ENCODE measurements at regions not wholly inside any gene's neighbourhood (a gene's known extent, or its start where the extent isn't known, plus 50 kb on each side); places are given as distances from the start of the nearest gene placed in this dataset.

DNA sequence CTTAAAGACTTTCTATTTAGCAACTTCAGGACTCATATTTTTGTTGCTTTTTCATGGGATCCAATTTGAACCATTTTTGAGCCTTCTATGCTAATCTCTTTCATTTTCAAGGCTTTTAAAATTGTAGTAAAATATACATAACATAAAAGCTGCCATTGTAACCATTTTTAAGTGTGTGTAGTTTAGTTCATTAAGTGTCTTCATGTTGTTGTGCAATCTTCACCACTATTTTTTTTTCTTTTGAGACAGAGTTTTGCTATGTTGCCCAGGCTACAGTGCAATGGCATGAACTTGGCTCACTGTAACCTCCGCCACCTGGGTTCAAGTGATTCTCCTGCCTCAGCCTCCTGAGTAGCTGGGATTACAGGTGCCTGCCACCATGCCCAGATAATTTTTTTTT lies 451.6 kb downstream of the TMEM114 start:
- Histone ChIP-seq H3K4me3 (ENCODE audit: low read depth, low read length) (no peak overlapping the region), H3K27ac (ENCODE audit: extremely low read depth, low read depth, low read length) (no peak overlapping the region), H3K4me1 (ENCODE audit: control insufficient read depth, insufficient read depth, low read length) (no peaks in the 10 kb centered on the region), H3K9me3 (ENCODE audit: control insufficient read depth, insufficient read depth, low read depth, low read length) (no peaks in the 10 kb centered on the region), H3K36me3 (ENCODE audit: control insufficient read depth in 2 of 2, insufficient read depth in 1 of 2, low read length in 2 of 2) (no peaks in the 10 kb centered on the region)
- TF ChIP-seq ZNF292 (tag by site-specific recombination; IDR thresholded peaks at IDR 0.05; ENCODE audit: borderline replicate concordance, low read depth), result no peak
- TF ChIP-seq, protein P1, sequence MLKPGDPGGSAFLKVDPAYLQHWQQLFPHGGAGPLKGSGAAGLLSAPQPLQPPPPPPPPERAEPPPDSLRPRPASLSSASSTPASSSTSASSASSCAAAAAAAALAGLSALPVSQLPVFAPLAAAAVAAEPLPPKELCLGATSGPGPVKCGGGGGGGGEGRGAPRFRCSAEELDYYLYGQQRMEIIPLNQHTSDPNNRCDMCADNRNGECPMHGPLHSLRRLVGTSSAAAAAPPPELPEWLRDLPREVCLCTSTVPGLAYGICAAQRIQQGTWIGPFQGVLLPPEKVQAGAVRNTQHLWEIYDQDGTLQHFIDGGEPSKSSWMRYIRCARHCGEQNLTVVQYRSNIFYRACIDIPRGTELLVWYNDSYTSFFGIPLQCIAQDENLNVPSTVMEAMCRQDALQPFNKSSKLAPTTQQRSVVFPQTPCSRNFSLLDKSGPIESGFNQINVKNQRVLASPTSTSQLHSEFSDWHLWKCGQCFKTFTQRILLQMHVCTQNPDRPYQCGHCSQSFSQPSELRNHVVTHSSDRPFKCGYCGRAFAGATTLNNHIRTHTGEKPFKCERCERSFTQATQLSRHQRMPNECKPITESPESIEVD (tag by site-specific recombination; IDR thresholded peaks at IDR 0.05), result no peak
- no peak for TF ChIP-seq ZNF514 (tag by site-specific recombination; IDR thresholded peaks at IDR 0.05)
- TF ChIP-seq ZFP69B (tag by site-specific recombination; IDR thresholded peaks at IDR 0.05), result no peak
- no peak for TF ChIP-seq GLI4 (tag by site-specific recombination; IDR thresholded peaks at IDR 0.05)
- TF ChIP-seq, protein P2, sequence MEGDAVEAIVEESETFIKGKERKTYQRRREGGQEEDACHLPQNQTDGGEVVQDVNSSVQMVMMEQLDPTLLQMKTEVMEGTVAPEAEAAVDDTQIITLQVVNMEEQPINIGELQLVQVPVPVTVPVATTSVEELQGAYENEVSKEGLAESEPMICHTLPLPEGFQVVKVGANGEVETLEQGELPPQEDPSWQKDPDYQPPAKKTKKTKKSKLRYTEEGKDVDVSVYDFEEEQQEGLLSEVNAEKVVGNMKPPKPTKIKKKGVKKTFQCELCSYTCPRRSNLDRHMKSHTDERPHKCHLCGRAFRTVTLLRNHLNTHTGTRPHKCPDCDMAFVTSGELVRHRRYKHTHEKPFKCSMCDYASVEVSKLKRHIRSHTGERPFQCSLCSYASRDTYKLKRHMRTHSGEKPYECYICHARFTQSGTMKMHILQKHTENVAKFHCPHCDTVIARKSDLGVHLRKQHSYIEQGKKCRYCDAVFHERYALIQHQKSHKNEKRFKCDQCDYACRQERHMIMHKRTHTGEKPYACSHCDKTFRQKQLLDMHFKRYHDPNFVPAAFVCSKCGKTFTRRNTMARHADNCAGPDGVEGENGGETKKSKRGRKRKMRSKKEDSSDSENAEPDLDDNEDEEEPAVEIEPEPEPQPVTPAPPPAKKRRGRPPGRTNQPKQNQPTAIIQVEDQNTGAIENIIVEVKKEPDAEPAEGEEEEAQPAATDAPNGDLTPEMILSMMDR (tag by site-specific recombination; IDR thresholded peaks at IDR 0.05), result no peak
- no peak for TF ChIP-seq ZNF473 (tag by site-specific recombination; IDR thresholded peaks at IDR 0.05)
- TF ChIP-seq, protein P3, sequence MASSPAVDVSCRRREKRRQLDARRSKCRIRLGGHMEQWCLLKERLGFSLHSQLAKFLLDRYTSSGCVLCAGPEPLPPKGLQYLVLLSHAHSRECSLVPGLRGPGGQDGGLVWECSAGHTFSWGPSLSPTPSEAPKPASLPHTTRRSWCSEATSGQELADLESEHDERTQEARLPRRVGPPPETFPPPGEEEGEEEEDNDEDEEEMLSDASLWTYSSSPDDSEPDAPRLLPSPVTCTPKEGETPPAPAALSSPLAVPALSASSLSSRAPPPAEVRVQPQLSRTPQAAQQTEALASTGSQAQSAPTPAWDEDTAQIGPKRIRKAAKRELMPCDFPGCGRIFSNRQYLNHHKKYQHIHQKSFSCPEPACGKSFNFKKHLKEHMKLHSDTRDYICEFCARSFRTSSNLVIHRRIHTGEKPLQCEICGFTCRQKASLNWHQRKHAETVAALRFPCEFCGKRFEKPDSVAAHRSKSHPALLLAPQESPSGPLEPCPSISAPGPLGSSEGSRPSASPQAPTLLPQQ (tag by site-specific recombination; IDR thresholded peaks at IDR 0.05), result no peak
- TF ChIP-seq, protein P4, sequence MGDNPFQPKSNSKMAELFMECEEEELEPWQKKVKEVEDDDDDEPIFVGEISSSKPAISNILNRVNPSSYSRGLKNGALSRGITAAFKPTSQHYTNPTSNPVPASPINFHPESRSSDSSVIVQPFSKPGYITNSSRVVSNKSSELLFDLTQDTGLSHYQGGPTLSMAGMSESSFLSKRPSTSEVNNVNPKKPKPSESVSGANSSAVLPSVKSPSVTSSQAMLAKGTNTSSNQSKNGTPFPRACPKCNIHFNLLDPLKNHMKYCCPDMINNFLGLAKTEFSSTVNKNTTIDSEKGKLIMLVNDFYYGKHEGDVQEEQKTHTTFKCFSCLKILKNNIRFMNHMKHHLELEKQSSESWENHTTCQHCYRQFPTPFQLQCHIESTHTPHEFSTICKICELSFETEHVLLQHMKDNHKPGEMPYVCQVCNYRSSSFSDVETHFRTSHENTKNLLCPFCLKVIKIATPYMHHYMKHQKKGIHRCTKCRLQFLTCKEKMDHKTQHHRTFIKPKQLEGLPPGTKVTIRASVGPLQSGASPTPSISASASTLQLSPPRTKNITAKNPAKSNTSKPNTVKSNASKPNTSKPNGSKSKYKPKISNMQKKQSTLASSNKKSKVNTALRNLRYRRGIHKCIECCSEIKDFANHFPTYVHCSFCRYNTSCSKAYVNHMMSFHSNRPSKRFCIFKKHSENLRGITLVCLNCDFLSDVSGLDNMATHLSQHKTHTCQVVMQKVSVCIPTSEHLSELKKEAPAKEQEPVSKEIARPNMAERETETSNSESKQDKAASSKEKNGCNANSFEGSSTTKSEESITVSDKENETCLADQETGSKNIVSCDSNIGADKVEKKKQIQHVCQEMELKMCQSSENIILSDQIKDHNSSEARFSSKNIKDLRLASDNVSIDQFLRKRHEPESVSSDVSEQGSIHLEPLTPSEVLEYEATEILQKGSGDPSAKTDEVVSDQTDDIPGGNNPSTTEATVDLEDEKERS (tag by site-specific recombination; IDR thresholded peaks at IDR 0.05), result no peak
- no peak for TF ChIP-seq ZFP3 (tag by site-specific recombination; IDR thresholded peaks at IDR 0.05; ENCODE audit: low read depth)
- ChIA-PET CTCF (interaction anchor here (0.7 kb wide), 1 partner anchor 630 kb away, joined by 3 read pairs; no protein-coding TSS in a partner anchor), POLR2A (no interaction called here)

DNA sequence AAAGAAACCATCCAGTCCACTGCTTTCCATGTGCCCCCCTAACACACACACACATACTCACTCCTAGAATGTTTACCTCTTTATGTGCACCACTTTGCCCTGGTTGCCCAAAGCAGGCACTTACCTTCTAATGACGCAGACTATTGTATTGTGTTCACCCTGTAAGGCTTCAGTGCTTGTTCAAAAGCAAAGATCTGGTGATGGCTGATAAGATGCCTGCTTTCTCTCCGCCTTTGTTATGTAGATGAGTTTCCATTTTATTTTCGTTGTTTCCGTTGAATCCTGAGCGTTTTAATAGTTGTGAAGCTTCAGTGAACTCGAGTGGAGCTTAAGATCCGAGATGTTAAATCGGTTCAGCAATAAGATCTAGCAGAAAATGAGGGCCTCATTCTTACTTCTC lies 452.7 kb downstream of the TMEM114 start:
- no peak overlapping the region for H3K4me3 ChIP-seq (ENCODE audit: low read depth, low read length)
- H3K27ac ChIP-seq (ENCODE audit: extremely low read depth, low read depth, low read length), result no peak overlapping the region
- H3K9me3 ChIP-seq (ENCODE audit: control insufficient read depth, insufficient read depth, low read depth, low read length), result no peaks in the 10 kb centered on the region
- H3K36me3 ChIP-seq (ENCODE audit: control insufficient read depth in 2 of 2, insufficient read depth in 1 of 2, low read length in 2 of 2), result no peaks in the 10 kb centered on the region
- H3K4me1 ChIP-seq (ENCODE audit: control insufficient read depth, insufficient read depth, low read length), result no peaks in the 10 kb centered on the region
- CTCF ChIA-PET, result no interaction called here
- POLR2A ChIA-PET, result no interaction called here
- TF ChIP-seq TCF7L2 (IDR thresholded peaks at IDR 0.05; ENCODE audit: borderline replicate concordance, low read depth, low read length), result no peak
- TF ChIP-seq ZFP69B (tag by site-specific recombination; IDR thresholded peaks at IDR 0.05), result no peak
- TF ChIP-seq GLI2 (tag by site-specific recombination; IDR thresholded peaks at IDR 0.05; ENCODE audit: borderline replicate concordance, low read depth), result no peak
- no peak for TF ChIP-seq ZNF157 (tag by site-specific recombination; IDR thresholded peaks at IDR 0.05)
- no peak for TF ChIP-seq ZNF112 (tag by site-specific recombination; IDR thresholded peaks at IDR 0.05)
- TF ChIP-seq ZNF707 (tag by site-specific recombination; IDR thresholded peaks at IDR 0.05), result no peak
- no peak for TF ChIP-seq SALL2 (tag by site-specific recombination; IDR thresholded peaks at IDR 0.05; ENCODE audit: borderline replicate concordance)
- no peak for TF ChIP-seq ZNF211 (tag by site-specific recombination; IDR thresholded peaks at IDR 0.05; ENCODE audit: low read depth)
- TF ChIP-seq, protein P2 (tag by site-specific recombination; IDR thresholded peaks at IDR 0.05), result no peak
- no peak for TF ChIP-seq ZNF571 (tag by site-specific recombination; IDR thresholded peaks at IDR 0.05)
- no peak for TF ChIP-seq MYNN (tag by site-specific recombination; IDR thresholded peaks at IDR 0.05; ENCODE audit: borderline replicate concordance)
- TF ChIP-seq, protein P5, sequence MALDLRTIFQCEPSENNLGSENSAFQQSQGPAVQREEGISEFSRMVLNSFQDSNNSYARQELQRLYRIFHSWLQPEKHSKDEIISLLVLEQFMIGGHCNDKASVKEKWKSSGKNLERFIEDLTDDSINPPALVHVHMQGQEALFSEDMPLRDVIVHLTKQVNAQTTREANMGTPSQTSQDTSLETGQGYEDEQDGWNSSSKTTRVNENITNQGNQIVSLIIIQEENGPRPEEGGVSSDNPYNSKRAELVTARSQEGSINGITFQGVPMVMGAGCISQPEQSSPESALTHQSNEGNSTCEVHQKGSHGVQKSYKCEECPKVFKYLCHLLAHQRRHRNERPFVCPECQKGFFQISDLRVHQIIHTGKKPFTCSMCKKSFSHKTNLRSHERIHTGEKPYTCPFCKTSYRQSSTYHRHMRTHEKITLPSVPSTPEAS (tag by site-specific recombination; IDR thresholded peaks at IDR 0.05), result no peak
- no peak for TF ChIP-seq ZNF16 (tag by site-specific recombination; IDR thresholded peaks at IDR 0.05; ENCODE audit: low read depth)
- no peak for TF ChIP-seq ZFHX2 (tag by site-specific recombination; conservative IDR thresholded peaks at IDR 0.05)
- TF ChIP-seq ZNF155 (tag by site-specific recombination; IDR thresholded peaks at IDR 0.05), result no peak
- no peak for TF ChIP-seq ZNF324 (tag by site-specific recombination; IDR thresholded peaks at IDR 0.05)
